Upper lobe of right lung (tissue), 1 donor: ENCODE measurements at regions not wholly inside any gene's neighbourhood (a gene's known extent, or its start where the extent isn't known, plus 50 kb on each side); places are given as distances from the start of the nearest gene placed in this dataset.

Experiments
- ATAC-seq: fragments of 200-7000 bp; cut with Tn5 transposase; one replicate; pipeline ENCODE4 v1.9.1; 2020; ENCODE audit warnings: mild to moderate bottlenecking, moderate library complexity
- DNase-seq: peaks from one replicate; pipeline ENCODE4 v3.0.0-alpha.2; 2020
- H3K27ac ChIP-seq: fragments of 200-600 bp; one replicate; pipeline ENCODE4 v1.8.0; 2022
- H3K27me3 ChIP-seq: fragments of 200-600 bp; one replicate; pipeline ENCODE4 v1.8.0; 2022; ENCODE audit warnings: mild to moderate bottlenecking
- H3K36me3 ChIP-seq: fragments of 200-600 bp; one replicate; pipeline ENCODE4 v1.8.0; 2022
- H3K4me1 ChIP-seq: fragments of 200-600 bp; one replicate; pipeline ENCODE4 v1.8.0; 2022
- H3K4me3 ChIP-seq: fragments of 200-600 bp; one replicate; pipeline ENCODE4 v1.8.0; 2022; ENCODE audit warnings: mild to moderate bottlenecking
- H3K9me3 ChIP-seq: fragments of 200-600 bp; one replicate; pipeline ENCODE4 v1.8.0; 2022
- intact Hi-C: fragments of 100-400 bp; cut with DNase I; formaldehyde crosslinking; loops from one replicate; pipeline ENCODE4 v1.11.0; 2022
- TF ChIP-seq, protein P1 (sequence below): fragments of 200-600 bp; IDR thresholded peaks from one replicate; pipeline ENCODE4 v1.8.0; 2022; ENCODE audit warnings: antibody characterized with exemption
- donor health status: DM: no; HTN: yes; CAD: no; lungs with severe emphysema.

DNA sequence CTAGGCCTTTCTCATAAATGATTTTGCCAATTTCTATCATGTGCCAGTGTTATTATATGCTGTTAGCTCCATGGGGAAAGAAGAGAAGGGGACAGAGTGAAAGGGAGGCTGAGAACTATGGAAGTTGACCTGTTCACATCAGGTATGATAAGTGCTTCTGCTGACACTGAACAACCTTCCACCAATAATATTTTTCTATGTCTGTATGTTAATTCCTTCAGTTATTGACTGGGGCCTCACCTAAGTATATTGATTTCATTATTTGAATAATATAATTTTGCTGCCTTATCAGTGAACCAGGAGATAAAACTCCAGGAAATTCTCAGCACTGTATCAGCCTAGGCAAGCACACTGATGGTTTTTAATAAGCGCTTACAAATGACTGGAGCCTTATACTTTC, 262.8 kb downstream of the SNCA start:
- H3K27ac ChIP-seq = no peak overlapping the region
- no peaks in the 10 kb centered on the region for H3K9me3 ChIP-seq
- ATAC-seq = no peak
- TF ChIP-seq, protein P1, sequence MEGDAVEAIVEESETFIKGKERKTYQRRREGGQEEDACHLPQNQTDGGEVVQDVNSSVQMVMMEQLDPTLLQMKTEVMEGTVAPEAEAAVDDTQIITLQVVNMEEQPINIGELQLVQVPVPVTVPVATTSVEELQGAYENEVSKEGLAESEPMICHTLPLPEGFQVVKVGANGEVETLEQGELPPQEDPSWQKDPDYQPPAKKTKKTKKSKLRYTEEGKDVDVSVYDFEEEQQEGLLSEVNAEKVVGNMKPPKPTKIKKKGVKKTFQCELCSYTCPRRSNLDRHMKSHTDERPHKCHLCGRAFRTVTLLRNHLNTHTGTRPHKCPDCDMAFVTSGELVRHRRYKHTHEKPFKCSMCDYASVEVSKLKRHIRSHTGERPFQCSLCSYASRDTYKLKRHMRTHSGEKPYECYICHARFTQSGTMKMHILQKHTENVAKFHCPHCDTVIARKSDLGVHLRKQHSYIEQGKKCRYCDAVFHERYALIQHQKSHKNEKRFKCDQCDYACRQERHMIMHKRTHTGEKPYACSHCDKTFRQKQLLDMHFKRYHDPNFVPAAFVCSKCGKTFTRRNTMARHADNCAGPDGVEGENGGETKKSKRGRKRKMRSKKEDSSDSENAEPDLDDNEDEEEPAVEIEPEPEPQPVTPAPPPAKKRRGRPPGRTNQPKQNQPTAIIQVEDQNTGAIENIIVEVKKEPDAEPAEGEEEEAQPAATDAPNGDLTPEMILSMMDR = no peak
- H3K27me3 ChIP-seq = no peaks in the 10 kb centered on the region
- no peaks in the 10 kb centered on the region for H3K36me3 ChIP-seq
- no peak overlapping the region for H3K4me3 ChIP-seq
- no peaks in the 10 kb centered on the region for H3K4me1 ChIP-seq
- no peak for DNase-seq
- intact Hi-C loops = no loop called here

DNA sequence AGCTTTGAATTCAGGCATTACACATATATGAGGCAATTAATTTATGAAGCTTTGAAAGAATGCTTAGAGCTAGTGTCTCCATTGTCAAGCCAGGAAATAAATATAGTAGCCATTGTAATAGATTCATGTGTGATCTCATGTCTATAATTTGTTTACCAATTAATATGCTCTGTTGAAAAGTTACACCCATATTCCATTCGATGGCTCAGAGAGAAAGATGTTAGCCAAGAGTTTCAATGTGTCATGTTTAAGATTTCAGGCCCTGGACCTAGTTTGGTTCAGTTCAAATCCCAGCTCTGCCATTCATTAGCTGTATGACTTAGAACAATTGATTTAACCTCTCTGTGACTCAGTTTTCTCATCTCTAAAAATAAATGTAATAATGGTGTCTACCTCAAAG, 263.3 kb downstream of the SNCA start:
- no peaks in the 10 kb centered on the region for H3K4me1 ChIP-seq
- H3K9me3 ChIP-seq = no peaks in the 10 kb centered on the region
- no peak for DNase-seq
- no peaks in the 10 kb centered on the region for H3K36me3 ChIP-seq
- no peak overlapping the region for H3K4me3 ChIP-seq
- intact Hi-C loops = no loop called here
- no peak for ATAC-seq
- H3K27ac ChIP-seq = no peak overlapping the region
- TF ChIP-seq, protein P1 = no peak
- H3K27me3 ChIP-seq = no peaks in the 10 kb centered on the region

DNA sequence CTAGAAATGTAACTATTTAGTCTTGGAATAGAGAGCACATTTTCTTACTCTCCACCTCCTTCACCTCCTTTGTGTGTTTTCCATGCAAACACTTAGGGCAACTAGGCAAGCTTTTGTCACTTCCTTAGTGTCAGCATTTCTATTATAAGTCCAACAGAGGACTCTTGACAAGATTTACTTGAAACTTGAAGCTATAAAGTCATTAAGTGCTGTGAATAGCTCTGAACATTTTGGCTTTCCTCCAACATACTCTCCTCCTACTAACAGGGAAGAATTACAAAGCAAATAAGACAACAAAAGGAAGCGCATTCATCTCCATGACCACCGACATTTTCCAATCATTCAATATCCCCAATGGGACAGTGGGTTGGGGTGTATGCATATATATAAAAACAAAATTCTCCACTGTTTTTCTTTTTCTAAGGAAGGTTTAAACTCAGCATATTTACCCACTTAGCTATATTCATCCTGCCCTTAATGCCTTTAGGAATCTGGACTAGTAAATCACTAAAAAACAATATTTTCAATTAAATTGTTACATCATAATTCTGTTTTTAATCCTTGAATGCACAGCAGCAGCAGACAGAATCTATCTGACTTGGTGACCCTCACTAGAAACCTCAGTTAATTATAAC, 264.6 kb downstream of the SNCA start:
- Histone ChIP-seq H3K4me3 (no peak overlapping the region), H3K4me1 (no peaks in the 10 kb centered on the region), H3K27ac (no peak overlapping the region), H3K27me3 (no peaks in the 10 kb centered on the region), H3K36me3 (no peaks in the 10 kb centered on the region), H3K9me3 (no peaks in the 10 kb centered on the region)
- ATAC-seq = peak; percentile 89
- DNase-seq = no peak
- intact Hi-C loops = no loop called here
- TF ChIP-seq, protein P1 = no peak

DNA sequence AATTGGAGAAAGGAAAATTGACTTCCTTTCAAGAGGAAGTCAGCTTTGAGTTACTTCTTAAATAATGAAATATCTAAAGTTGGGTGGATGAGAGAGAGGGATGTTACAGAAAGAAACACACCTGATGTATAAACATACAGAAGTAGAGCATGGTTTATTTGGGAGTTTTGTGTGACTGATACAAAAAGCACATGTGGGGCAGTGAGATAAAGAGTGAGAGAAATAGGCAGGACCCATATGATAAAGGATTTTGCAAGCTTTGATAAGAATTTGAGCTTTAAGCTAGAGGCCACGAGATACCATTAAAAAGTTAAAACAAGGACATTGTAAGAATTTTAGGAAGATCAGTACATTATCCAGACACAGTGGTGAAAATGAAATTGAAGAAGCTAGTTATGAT, 263.3 kb upstream of the GPRIN3 start:
- no peaks in the 10 kb centered on the region for H3K9me3 ChIP-seq
- intact Hi-C loops = no loop called here
- no peaks in the 10 kb centered on the region for H3K27me3 ChIP-seq
- ATAC-seq (no peak), DNase-seq (no peak)
- H3K4me1 ChIP-seq = no peaks in the 10 kb centered on the region
- TF ChIP-seq, protein P1 = no peak
- no peak overlapping the region for H3K27ac ChIP-seq
- H3K4me3 ChIP-seq = no peak overlapping the region
- H3K36me3 ChIP-seq = no peaks in the 10 kb centered on the region

DNA sequence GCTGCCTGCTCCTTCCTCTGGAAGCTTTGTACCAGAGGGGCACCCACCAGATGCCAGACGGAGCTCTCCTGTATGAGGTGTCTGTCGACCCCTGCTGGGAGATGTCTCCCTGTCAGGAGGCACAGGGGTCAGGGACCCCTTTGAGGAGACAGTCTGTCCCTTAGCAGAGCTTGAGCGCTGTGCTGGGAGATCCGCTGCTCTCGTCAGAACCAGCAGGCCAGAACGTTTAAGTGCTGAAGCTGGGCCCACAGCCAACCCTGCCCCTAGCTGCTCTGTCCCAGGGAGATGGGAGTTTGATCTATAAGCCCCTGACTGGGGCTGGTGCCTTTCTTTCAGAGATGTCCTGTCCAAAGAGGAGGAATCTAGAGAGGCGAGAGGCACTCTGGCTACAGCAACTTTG, 260.3 kb upstream of the GPRIN3 start:
- no peaks in the 10 kb centered on the region for H3K4me1 ChIP-seq
- DNase-seq (no peak), ATAC-seq (no peak)
- H3K4me3 ChIP-seq = no peak overlapping the region
- no peaks in the 10 kb centered on the region for H3K9me3 ChIP-seq
- intact Hi-C loops = no loop called here
- no peaks in the 10 kb centered on the region for H3K27me3 ChIP-seq
- H3K27ac ChIP-seq = no peak overlapping the region
- H3K36me3 ChIP-seq = no peaks in the 10 kb centered on the region
- TF ChIP-seq, protein P1 = no peak

DNA sequence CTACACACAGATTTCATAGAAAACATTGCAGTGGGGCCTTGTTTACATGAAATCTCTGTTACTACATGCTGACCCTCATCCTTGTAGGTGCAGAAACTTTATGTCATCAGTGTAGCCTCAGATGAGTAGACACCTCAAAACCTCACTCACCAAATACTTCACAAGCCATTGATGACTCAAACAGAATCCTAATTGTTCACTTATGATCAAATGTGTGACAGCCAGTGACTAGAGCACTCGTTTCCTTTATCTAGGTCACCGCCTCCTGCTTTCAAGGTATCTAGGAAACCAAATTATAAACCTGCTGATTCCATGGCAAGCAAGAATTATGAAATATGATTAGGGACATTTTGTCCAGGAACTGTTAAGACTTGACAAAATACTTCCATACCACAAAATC, 255.8 kb upstream of the GPRIN3 start:
- Histone ChIP-seq H3K9me3 (no peaks in the 10 kb centered on the region), H3K4me1 (no peaks in the 10 kb centered on the region), H3K36me3 (no peaks in the 10 kb centered on the region), H3K27ac (no peak overlapping the region), H3K27me3 (no peaks in the 10 kb centered on the region), H3K4me3 (no peak overlapping the region)
- intact Hi-C loops = no loop called here
- ATAC-seq = no peak
- no peak for DNase-seq
- TF ChIP-seq, protein P1 = no peak
